ENCODE measurements at regions not wholly inside any gene's neighbourhood (a gene's known extent, or its start where the extent isn't known, plus 50 kb on each side); places are given as distances from the start of the nearest gene placed in this dataset.

GRCh38 chr4:165720411-165721082, 152.5 kb upstream of the TLL1 start:
- no peaks in the 10 kb centered on the region for H3K36me3 ChIP-seq (ENCODE audit: insufficient read depth, low read length)
- no peaks in the 10 kb centered on the region for H3K9me3 ChIP-seq (ENCODE audit: low read length)
- no peaks in the 10 kb centered on the region for H4K20me1 ChIP-seq (ENCODE audit: insufficient read depth, low read depth, low read length)
- H3K27me3 ChIP-seq (ENCODE audit: low read length), result no peaks in the 10 kb centered on the region
- no peak overlapping the region for H3K9ac ChIP-seq (ENCODE audit: low read length)
- H3K9me2 ChIP-seq (replicated peaks; ENCODE audit: insufficient read depth, low read length), result no peaks in the 10 kb centered on the region
- H3K4me1 ChIP-seq (ENCODE audit: low read length), result no peaks in the 10 kb centered on the region
- H2AFZ ChIP-seq (ENCODE audit: low read length), result no peak overlapping the region
- no peak for DNase-seq
- H3K4me2 ChIP-seq (ENCODE audit: low read depth, low read length, poor library complexity, severe bottlenecking), result no peak overlapping the region
- H3K27ac ChIP-seq (ENCODE audit: low read length), result no peak overlapping the region
- no peak overlapping the region for H3K4me3 ChIP-seq (ENCODE audit: low read length)
- H3K79me2 ChIP-seq (ENCODE audit: low read length), result no peaks in the 10 kb centered on the region

GRCh38 chr4:165721815-165722214, 151.2 kb upstream of the TLL1 start:
- no peaks in the 10 kb centered on the region for H3K4me1 ChIP-seq (ENCODE audit: low read length)
- H3K9me3 ChIP-seq (ENCODE audit: low read length), result no peaks in the 10 kb centered on the region
- no peak overlapping the region for H3K4me2 ChIP-seq (ENCODE audit: low read depth, low read length, poor library complexity, severe bottlenecking)
- no peak overlapping the region for H3K27ac ChIP-seq (ENCODE audit: low read length)
- no peaks in the 10 kb centered on the region for H4K20me1 ChIP-seq (ENCODE audit: insufficient read depth, low read depth, low read length)
- H2AFZ ChIP-seq (ENCODE audit: low read length), result no peak overlapping the region
- H3K36me3 ChIP-seq (ENCODE audit: insufficient read depth, low read length), result no peaks in the 10 kb centered on the region
- H3K27me3 ChIP-seq (ENCODE audit: low read length), result no peaks in the 10 kb centered on the region
- no peak overlapping the region for H3K4me3 ChIP-seq (ENCODE audit: low read length)
- no peak overlapping the region for H3K9ac ChIP-seq (ENCODE audit: low read length)
- no peak for DNase-seq
- H3K9me2 ChIP-seq (replicated peaks; ENCODE audit: insufficient read depth, low read length), result no peaks in the 10 kb centered on the region
- no peaks in the 10 kb centered on the region for H3K79me2 ChIP-seq (ENCODE audit: low read length)

GRCh38 chr4:165723051-165723795, 149.8 kb upstream of the TLL1 start:
- Histone ChIP-seq H4K20me1 (ENCODE audit: insufficient read depth, low read depth, low read length) (no peaks in the 10 kb centered on the region), H3K9me2 (replicated peaks; ENCODE audit: insufficient read depth, low read length) (no peaks in the 10 kb centered on the region), H3K27ac (ENCODE audit: low read length) (no peak overlapping the region), H2AFZ (ENCODE audit: low read length) (no peak overlapping the region), H3K9me3 (ENCODE audit: low read length) (no peaks in the 10 kb centered on the region), H3K4me3 (ENCODE audit: low read length) (no peak overlapping the region), H3K27me3 (ENCODE audit: low read length) (no peaks in the 10 kb centered on the region), H3K79me2 (ENCODE audit: low read length) (no peaks in the 10 kb centered on the region), H3K36me3 (ENCODE audit: insufficient read depth, low read length) (no peaks in the 10 kb centered on the region), H3K9ac (ENCODE audit: low read length) (no peak overlapping the region), H3K4me2 (ENCODE audit: low read depth, low read length, poor library complexity, severe bottlenecking) (no peak overlapping the region), H3K4me1 (ENCODE audit: low read length) (no peaks in the 10 kb centered on the region)
- no peak for DNase-seq

- Histone ChIP-seq H3K36me3 (ENCODE audit: insufficient read depth, low read length) (no peaks in the 10 kb centered on the region), H3K4me3 (ENCODE audit: low read length) (no peak overlapping the region), H3K9me2 (replicated peaks; ENCODE audit: insufficient read depth, low read length) (no peaks in the 10 kb centered on the region), H2AFZ (ENCODE audit: low read length) (no peak overlapping the region), H3K9ac (ENCODE audit: low read length) (no peak overlapping the region), H3K27ac (ENCODE audit: low read length) (no peak overlapping the region), H3K9me3 (ENCODE audit: low read length) (no peaks in the 10 kb centered on the region), H3K79me2 (ENCODE audit: low read length) (no peaks in the 10 kb centered on the region), H3K27me3 (ENCODE audit: low read length) (no peaks in the 10 kb centered on the region), H3K4me2 (ENCODE audit: low read depth, low read length, poor library complexity, severe bottlenecking) (no peak overlapping the region), H4K20me1 (ENCODE audit: insufficient read depth, low read depth, low read length) (no peaks in the 10 kb centered on the region), H3K4me1 (ENCODE audit: low read length) (no peaks in the 10 kb centered on the region)
- no peak for DNase-seq
Observed at GRCh38 chr4:165724786-165725185, 148.3 kb upstream of the TLL1 start.

- no peaks in the 10 kb centered on the region for H3K36me3 ChIP-seq (ENCODE audit: insufficient read depth, low read length)
- H3K4me3 ChIP-seq (ENCODE audit: low read length), result no peak overlapping the region
- H3K79me2 ChIP-seq (ENCODE audit: low read length), result no peaks in the 10 kb centered on the region
- no peaks in the 10 kb centered on the region for H3K4me1 ChIP-seq (ENCODE audit: low read length)
- no peaks in the 10 kb centered on the region for H4K20me1 ChIP-seq (ENCODE audit: insufficient read depth, low read depth, low read length)
- no peak overlapping the region for H2AFZ ChIP-seq (ENCODE audit: low read length)
- no peak overlapping the region for H3K4me2 ChIP-seq (ENCODE audit: low read depth, low read length, poor library complexity, severe bottlenecking)
- H3K27ac ChIP-seq (ENCODE audit: low read length), result no peak overlapping the region
- DNase-seq, result no peak
- no peaks in the 10 kb centered on the region for H3K27me3 ChIP-seq (ENCODE audit: low read length)
- no peaks in the 10 kb centered on the region for H3K9me3 ChIP-seq (ENCODE audit: low read length)
- H3K9ac ChIP-seq (ENCODE audit: low read length), result no peak overlapping the region
- H3K9me2 ChIP-seq (replicated peaks; ENCODE audit: insufficient read depth, low read length), result no peaks in the 10 kb centered on the region
Observed at GRCh38 chr4:165725352-165725751, 147.7 kb upstream of the TLL1 start.

- H3K79me2 ChIP-seq (ENCODE audit: low read length), result no peaks in the 10 kb centered on the region
- no peaks in the 10 kb centered on the region for H3K9me3 ChIP-seq (ENCODE audit: low read length)
- H2AFZ ChIP-seq (ENCODE audit: low read length), result no peak overlapping the region
- no peak overlapping the region for H3K27ac ChIP-seq (ENCODE audit: low read length)
- H4K20me1 ChIP-seq (ENCODE audit: insufficient read depth, low read depth, low read length), result no peaks in the 10 kb centered on the region
- no peaks in the 10 kb centered on the region for H3K4me1 ChIP-seq (ENCODE audit: low read length)
- H3K36me3 ChIP-seq (ENCODE audit: insufficient read depth, low read length), result no peaks in the 10 kb centered on the region
- H3K4me2 ChIP-seq (ENCODE audit: low read depth, low read length, poor library complexity, severe bottlenecking), result no peak overlapping the region
- no peak overlapping the region for H3K4me3 ChIP-seq (ENCODE audit: low read length)
- no peaks in the 10 kb centered on the region for H3K27me3 ChIP-seq (ENCODE audit: low read length)
- H3K9ac ChIP-seq (ENCODE audit: low read length), result no peak overlapping the region
- H3K9me2 ChIP-seq (replicated peaks; ENCODE audit: insufficient read depth, low read length), result no peaks in the 10 kb centered on the region
- DNase-seq, result no peak
Observed at GRCh38 chr4:165726831-165727230, 146.2 kb upstream of the TLL1 start.

- Histone ChIP-seq H3K27ac (ENCODE audit: low read length) (no peak overlapping the region), H3K36me3 (ENCODE audit: insufficient read depth, low read length) (no peaks in the 10 kb centered on the region), H3K4me2 (ENCODE audit: low read depth, low read length, poor library complexity, severe bottlenecking) (no peak overlapping the region), H3K9me3 (ENCODE audit: low read length) (no peaks in the 10 kb centered on the region), H3K27me3 (ENCODE audit: low read length) (no peaks in the 10 kb centered on the region), H3K4me1 (ENCODE audit: low read length) (no peaks in the 10 kb centered on the region), H3K9me2 (replicated peaks; ENCODE audit: insufficient read depth, low read length) (no peaks in the 10 kb centered on the region), H3K9ac (ENCODE audit: low read length) (no peak overlapping the region), H4K20me1 (ENCODE audit: insufficient read depth, low read depth, low read length) (no peaks in the 10 kb centered on the region), H2AFZ (ENCODE audit: low read length) (no peak overlapping the region), H3K79me2 (ENCODE audit: low read length) (no peaks in the 10 kb centered on the region), H3K4me3 (ENCODE audit: low read length) (no peak overlapping the region)
- no peak for DNase-seq
Observed at GRCh38 chr4:165737309-165737972, 135.6 kb upstream of the TLL1 start.

GRCh38 chr4:165738571-165738970, 134.5 kb upstream of the TLL1 start:
- Histone ChIP-seq H2AFZ (ENCODE audit: low read length) (no peak overlapping the region), H3K9me3 (ENCODE audit: low read length) (no peaks in the 10 kb centered on the region), H3K4me2 (ENCODE audit: low read depth, low read length, poor library complexity, severe bottlenecking) (no peak overlapping the region), H3K9ac (ENCODE audit: low read length) (no peak overlapping the region), H3K36me3 (ENCODE audit: insufficient read depth, low read length) (no peaks in the 10 kb centered on the region), H3K9me2 (replicated peaks; ENCODE audit: insufficient read depth, low read length) (no peaks in the 10 kb centered on the region), H3K4me1 (ENCODE audit: low read length) (no peaks in the 10 kb centered on the region), H3K27ac (ENCODE audit: low read length) (no peak overlapping the region), H3K27me3 (ENCODE audit: low read length) (no peaks in the 10 kb centered on the region), H3K79me2 (ENCODE audit: low read length) (no peaks in the 10 kb centered on the region), H3K4me3 (ENCODE audit: low read length) (no peak overlapping the region), H4K20me1 (ENCODE audit: insufficient read depth, low read depth, low read length) (no peaks in the 10 kb centered on the region)
- no peak for DNase-seq
